Anterior cingulate cortex (tissue), 58 donors: ENCODE measurements at regions not wholly inside any gene's neighbourhood (a gene's known extent, or its start where the extent isn't known, plus 50 kb on each side); places are given as distances from the start of the nearest gene placed in this dataset.
"Not testable (repeated sequence)": the region's sequence is repeated elsewhere in the genome, so short reads cannot be mapped to it uniquely, and the experiment has no call there.

ENCODE experiments used
- DNase-seq, 58 donors: peaks; one replicate each; lab custom pipeline; 2025; lab: John Stamatoyannopoulos, UW

- no peak for DNase-seq
These were observed 388.2 kb downstream of the PTPRU start for GRCh38 chr1:29624320-29625083.

- no peak for DNase-seq
These were observed 387.2 kb downstream of the PTPRU start for GRCh38 chr1:29623501-29623900.

- no peak for DNase-seq
These were observed 385.6 kb downstream of the PTPRU start for GRCh38 chr1:29621826-29622435.

GRCh38 chr1:29620631-29621030 lies 384.3 kb downstream of the PTPRU start:
- no peak for DNase-seq

- no peak for DNase-seq
These were observed 370.9 kb downstream of the PTPRU start for GRCh38 chr1:29607236-29607635.

GRCh38 chr1:29604796-29605195 lies 368.5 kb downstream of the PTPRU start:
- DNase-seq: not testable (repeated sequence)

GRCh38 chr1:29603622-29604021 lies 367.3 kb downstream of the PTPRU start:
- no peak for DNase-seq

- DNase-seq: no peak
These were observed 365.9 kb downstream of the PTPRU start for GRCh38 chr1:29602203-29602602.

GRCh38 chr1:29601021-29601420 lies 364.7 kb downstream of the PTPRU start:
- no peak for DNase-seq

- no peak for DNase-seq
These were observed 363.5 kb downstream of the PTPRU start for GRCh38 chr1:29599826-29600225.

- no peak for DNase-seq
These were observed 362.7 kb downstream of the PTPRU start for GRCh38 chr1:29599071-29599470.

- DNase-seq: no peak
These were observed 361.5 kb downstream of the PTPRU start for GRCh38 chr1:29597861-29598260.

- DNase-seq: no peak
These were observed 357.5 kb downstream of the PTPRU start for GRCh38 chr1:29593601-29594382.

- DNase-seq: no peak
These were observed 356.4 kb downstream of the PTPRU start for GRCh38 chr1:29592731-29593130.

- no peak for DNase-seq
These were observed 355.9 kb downstream of the PTPRU start for GRCh38 chr1:29592261-29592615.

- no peak for DNase-seq
These were observed 355.4 kb downstream of the PTPRU start for GRCh38 chr1:29591601-29592260.

- no peak for DNase-seq
These were observed 354.6 kb downstream of the PTPRU start for GRCh38 chr1:29590583-29591565.

GRCh38 chr1:29589716-29590115 lies 353.4 kb downstream of the PTPRU start:
- not testable (repeated sequence) for DNase-seq

GRCh38 chr1:29586991-29587745 lies 350.8 kb downstream of the PTPRU start:
- DNase-seq: no peak
